Stomach (tissue), 4 donors: ENCODE measurements at regions not wholly inside any gene's neighbourhood (a gene's known extent, or its start where the extent isn't known, plus 50 kb on each side); places are given as distances from the start of the nearest gene placed in this dataset.

ENCODE experiments used
- EP300 ChIP-seq: sonication (generic); formaldehyde crosslinking; IDR thresholded peaks from one replicate; pipeline ENCODE4 v1.6.1; 2017; ENCODE audit warnings: antibody characterized with exemption
- POLR2A ChIP-seq, 4 donors: fragments of 450-650 bp; IDR thresholded peaks; one replicate each; pipeline ENCODE4 v1.6.1; 2016; ENCODE audit warnings: antibody characterized with exemption in 4 of 4, control low read depth in 2 of 4, mild to moderate bottlenecking in 1 of 4, moderate library complexity in 1 of 4
- POLR2AphosphoS5 ChIP-seq, 3 donors: sonication (generic); formaldehyde crosslinking; IDR thresholded peaks; one replicate each; pipeline ENCODE4 v1.6.1; 2016; ENCODE audit warnings: antibody characterized with exemption in 3 of 3
- TF ChIP-seq, protein P1 (sequence below), 7 experiments: fragments of 450-650 bp in 4 of 7; fragments of 200-600 bp in 3 of 7; sonication (generic) in 3 of 7; IDR thresholded peaks; one replicate each; pipeline ENCODE4 v1.5.1; 2016 to 2019; ENCODE audit warnings: antibody characterized with exemption in 7 of 7, control low read depth in 2 of 7, mild to moderate bottlenecking in 1 of 7

GRCh38 chr3:137084586-137084985 is 126.8 kb downstream of the IL20RB start:
- no peak for TF ChIP-seq EP300
- TF ChIP-seq, protein P1, sequence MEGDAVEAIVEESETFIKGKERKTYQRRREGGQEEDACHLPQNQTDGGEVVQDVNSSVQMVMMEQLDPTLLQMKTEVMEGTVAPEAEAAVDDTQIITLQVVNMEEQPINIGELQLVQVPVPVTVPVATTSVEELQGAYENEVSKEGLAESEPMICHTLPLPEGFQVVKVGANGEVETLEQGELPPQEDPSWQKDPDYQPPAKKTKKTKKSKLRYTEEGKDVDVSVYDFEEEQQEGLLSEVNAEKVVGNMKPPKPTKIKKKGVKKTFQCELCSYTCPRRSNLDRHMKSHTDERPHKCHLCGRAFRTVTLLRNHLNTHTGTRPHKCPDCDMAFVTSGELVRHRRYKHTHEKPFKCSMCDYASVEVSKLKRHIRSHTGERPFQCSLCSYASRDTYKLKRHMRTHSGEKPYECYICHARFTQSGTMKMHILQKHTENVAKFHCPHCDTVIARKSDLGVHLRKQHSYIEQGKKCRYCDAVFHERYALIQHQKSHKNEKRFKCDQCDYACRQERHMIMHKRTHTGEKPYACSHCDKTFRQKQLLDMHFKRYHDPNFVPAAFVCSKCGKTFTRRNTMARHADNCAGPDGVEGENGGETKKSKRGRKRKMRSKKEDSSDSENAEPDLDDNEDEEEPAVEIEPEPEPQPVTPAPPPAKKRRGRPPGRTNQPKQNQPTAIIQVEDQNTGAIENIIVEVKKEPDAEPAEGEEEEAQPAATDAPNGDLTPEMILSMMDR (IDR thresholded peaks at IDR 0.05) = no peak
- TF ChIP-seq POLR2A (IDR thresholded peaks at IDR 0.05) = no peak
- TF ChIP-seq POLR2AphosphoS5 (IDR thresholded peaks at IDR 0.05) = no peak
